ENCODE measurements at regions not wholly inside any gene's neighbourhood (a gene's known extent, or its start where the extent isn't known, plus 50 kb on each side); places are given as distances from the start of the nearest gene placed in this dataset.

- 94 to 97% (median 94%) methylated on average over 8 of the region's 8 CpGs for WGBS, 5 donors
- peaks cover 18 to 39% (median 31%) of the 10 kb centered on the region in 4 donors for H3K4me1 ChIP-seq
- H3K27ac ChIP-seq = no peak overlapping the region
- TF ChIP-seq CTCF (IDR thresholded peaks at IDR 0.05) (no peak), EP300 (IDR thresholded peaks at IDR 0.05) (no peak), POLR2A (IDR thresholded peaks at IDR 0.05) (no peak), POLR2AphosphoS5 (IDR thresholded peaks at IDR 0.05) (no peak)
- DNase-seq = no peak
- no peaks in the 10 kb centered on the region for H3K9me3 ChIP-seq
- peaks cover 0 to under 1% (median 0%) of the 10 kb centered on the region in 3 donors for H3K27me3 ChIP-seq
- intact Hi-C loops (cut with DNase I; ENCODE audit: low total_unique reads) = no loop called here
- H3K36me3 ChIP-seq = no peaks in the 10 kb centered on the region
- no peak overlapping the region for H3K4me3 ChIP-seq
Measured at GRCh38 chr3:194281306-194281705, 69.8 kb downstream of the CPN2 start.

- intact Hi-C loops (cut with DNase I; ENCODE audit: low total_unique reads) = no loop called here
- H3K9me3 ChIP-seq = no peaks in the 10 kb centered on the region
- H3K27ac ChIP-seq = no peak overlapping the region
- H3K4me1 ChIP-seq = peaks cover 18 to 36% (median 27%) of the 10 kb centered on the region in 4 donors
- no peak overlapping the region for H3K4me3 ChIP-seq
- no peaks in the 10 kb centered on the region for H3K36me3 ChIP-seq
- peaks cover 0 to 5% (median 0%) of the 10 kb centered on the region in 3 donors for H3K27me3 ChIP-seq
- WGBS, 5 donors = 88 to 97% (median 92%) methylated on average over 9 to 10 of the region's 10 CpGs
- no peak for TF ChIP-seq POLR2AphosphoS5 (IDR thresholded peaks at IDR 0.05)
- TF ChIP-seq EP300 (IDR thresholded peaks at IDR 0.05) = no peak
- TF ChIP-seq CTCF (IDR thresholded peaks at IDR 0.05) = no peak
- no peak for TF ChIP-seq POLR2A (IDR thresholded peaks at IDR 0.05)
- DNase-seq = no peak
Measured at GRCh38 chr3:194281766-194282165, 69.4 kb downstream of the CPN2 start.

- H3K9me3 ChIP-seq = no peaks in the 10 kb centered on the region
- no peak for TF ChIP-seq POLR2A (IDR thresholded peaks at IDR 0.05)
- TF ChIP-seq EP300 (IDR thresholded peaks at IDR 0.05) = no peak
- TF ChIP-seq CTCF (IDR thresholded peaks at IDR 0.05) = no peak
- no peak for TF ChIP-seq POLR2AphosphoS5 (IDR thresholded peaks at IDR 0.05)
- no peaks in the 10 kb centered on the region for H3K36me3 ChIP-seq
- no peak for DNase-seq
- no peak overlapping the region for H3K4me3 ChIP-seq
- no peak overlapping the region for H3K27ac ChIP-seq
- peaks cover 12 to 28% (median 20%) of the 10 kb centered on the region in 4 donors for H3K4me1 ChIP-seq
- intact Hi-C loops (cut with DNase I; ENCODE audit: low total_unique reads) = no loop called here
- 84 to 89% (median 85%) methylated on average over 15 of the region's 15 CpGs for WGBS, 5 donors
- peaks cover 0 to 9% (median 0%) of the 10 kb centered on the region in 3 donors for H3K27me3 ChIP-seq
Measured at GRCh38 chr3:194282436-194283122, 68.5 kb downstream of the CPN2 start.

- no peak overlapping the region for H3K27ac ChIP-seq
- no peaks in the 10 kb centered on the region for H3K36me3 ChIP-seq
- H3K4me3 ChIP-seq = no peak overlapping the region
- H3K9me3 ChIP-seq = no peaks in the 10 kb centered on the region
- peaks cover 5 to 19% (median 12%) of the 10 kb centered on the region in 4 donors for H3K4me1 ChIP-seq
- WGBS, 5 donors = 87 to 92% (median 89%) methylated on average over 12 of the region's 12 CpGs
- TF ChIP-seq POLR2A (IDR thresholded peaks at IDR 0.05) = no peak
- TF ChIP-seq CTCF (IDR thresholded peaks at IDR 0.05) = no peak
- TF ChIP-seq EP300 (IDR thresholded peaks at IDR 0.05) = no peak
- TF ChIP-seq POLR2AphosphoS5 (IDR thresholded peaks at IDR 0.05) = no peak
- DNase-seq = no peak
- intact Hi-C loops (cut with DNase I; ENCODE audit: low total_unique reads) = no loop called here
- peaks cover 0 to 9% (median 0%) of the 10 kb centered on the region in 3 donors for H3K27me3 ChIP-seq
Measured at GRCh38 chr3:194283221-194284006, 67.7 kb downstream of the CPN2 start.
